H1 (cell line): ENCODE measurements at regions not wholly inside any gene's neighbourhood (a gene's known extent, or its start where the extent isn't known, plus 50 kb on each side); places are given as distances from the start of the nearest gene placed in this dataset.

Experiments used
- RFX5 ChIP-seq: IDR thresholded peaks from 2 replicates; pipeline ENCODE4 v1.6.1; 2011; ENCODE audit warnings: low read depth, low read length, improper control_type of control experiment, borderline replicate concordance

DNA sequence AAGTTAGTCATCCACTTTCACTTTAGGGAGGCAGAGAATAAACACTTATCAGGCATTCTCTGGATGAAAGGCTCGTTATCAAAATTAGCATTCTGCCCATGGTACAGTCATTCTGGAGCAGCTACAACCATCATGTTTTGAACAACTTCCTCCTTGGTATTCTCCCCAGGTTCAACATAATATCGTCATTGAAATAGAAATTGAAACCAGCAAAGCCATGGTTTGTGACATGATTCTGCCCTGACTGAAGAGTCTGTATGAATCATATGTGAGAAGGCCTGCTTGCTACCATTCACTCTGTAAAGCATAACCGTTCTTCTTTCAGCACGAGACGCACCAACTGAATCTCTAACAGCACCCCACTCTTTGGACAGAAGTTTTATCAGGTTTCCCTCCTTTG, 127.5 kb upstream of the RADX start (continued):
- no peak for TF ChIP-seq RFX5
